ENCODE measurements at regions not wholly inside any gene's neighbourhood (a gene's known extent, or its start where the extent isn't known, plus 50 kb on each side); places are given as distances from the start of the nearest gene placed in this dataset.

DNA sequence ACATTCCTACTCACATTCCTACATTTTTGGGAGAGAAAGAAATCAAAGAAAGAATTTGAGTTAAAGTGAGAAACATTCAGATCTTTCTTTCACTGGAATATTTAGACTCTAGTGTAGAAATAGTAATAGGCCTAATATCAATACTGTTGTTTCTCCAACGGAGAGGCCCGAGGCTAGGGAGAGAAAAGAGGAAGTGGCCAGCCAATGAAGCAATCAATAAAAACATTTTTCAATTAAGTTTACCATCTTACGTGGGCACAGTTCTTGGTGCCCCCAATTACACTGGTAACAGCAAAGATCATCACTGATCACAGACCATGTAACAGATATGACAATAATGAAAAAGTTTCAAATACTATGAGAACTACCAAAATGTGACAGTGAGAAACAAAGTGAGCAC, 281.4 kb downstream of the GPM6A start:
- TF ChIP-seq GATA2 (IDR thresholded peaks at IDR 0.05; ENCODE audit: low read depth, low read length) (no peak), GATA3 (IDR thresholded peaks at IDR 0.05; ENCODE audit: low read depth, low read length) (no peak)
